Fibroblast of skin of abdomen (primary cell): ENCODE measurements at regions not wholly inside any gene's neighbourhood (a gene's known extent, or its start where the extent isn't known, plus 50 kb on each side); places are given as distances from the start of the nearest gene placed in this dataset.
A peak's percentile ranks its signal among the peaks of the same experiment; 100 is the strongest.

Experiments
- DNase-seq: peaks from one replicate; pipeline ENCODE4 v3.0.0-alpha.2; 2013

GRCh38 chr18:61756244-61756643 is 136.6 kb downstream of the RNF152 start:
- no peak for DNase-seq

GRCh38 chr18:61755555-61755954 is 137.3 kb downstream of the RNF152 start:
- DNase-seq: no peak

GRCh38 chr18:61754039-61754583 is 138.7 kb downstream of the RNF152 start:
- DNase-seq: no peak

GRCh38 chr18:61753373-61753772 is 139.4 kb downstream of the RNF152 start:
- no peak for DNase-seq

GRCh38 chr18:61752973-61753372 is 139.8 kb downstream of the RNF152 start:
- no peak for DNase-seq

GRCh38 chr18:61750840-61751668 is 141.8 kb downstream of the RNF152 start:
- no peak for DNase-seq

GRCh38 chr18:61749546-61749945 is 143.3 kb downstream of the RNF152 start:
- DNase-seq: no peak

- no peak for DNase-seq
Observed at GRCh38 chr18:61749031-61749430, 143.8 kb downstream of the RNF152 start.

GRCh38 chr18:61748004-61748403 is 144.8 kb downstream of the RNF152 start:
- DNase-seq: no peak

GRCh38 chr18:61743775-61744531 is 148.9 kb downstream of the RNF152 start:
- DNase-seq: peak; percentile 31

GRCh38 chr18:61742565-61743429 is 150.0 kb downstream of the RNF152 start:
- no peak for DNase-seq

- no peak for DNase-seq
Observed at GRCh38 chr18:61741881-61742454, 150.8 kb downstream of the RNF152 start.

GRCh38 chr18:61738488-61738887 is 154.3 kb downstream of the RNF152 start:
- DNase-seq: peak; percentile 16

- no peak for DNase-seq
Observed at GRCh38 chr18:61738042-61738441, 154.8 kb downstream of the RNF152 start.

GRCh38 chr18:61736133-61736532 is 156.7 kb downstream of the RNF152 start:
- DNase-seq: no peak

GRCh38 chr18:61735564-61736102 is 157.2 kb downstream of the RNF152 start:
- no peak for DNase-seq

GRCh38 chr18:61734396-61734795 is 158.4 kb downstream of the RNF152 start:
- DNase-seq: no peak

- no peak for DNase-seq
Observed at GRCh38 chr18:61732854-61733253, 160.0 kb downstream of the RNF152 start.

- peak; percentile 17 for DNase-seq
Observed at GRCh38 chr18:61731693-61732376, 161.0 kb downstream of the RNF152 start.

GRCh38 chr18:61731178-61731577 is 161.6 kb downstream of the RNF152 start:
- DNase-seq: peak; percentile 22

- DNase-seq: no peak
Observed at GRCh38 chr18:61729322-61729721, 163.5 kb downstream of the RNF152 start.
